Brain microvascular endothelial cell (primary cell): ENCODE measurements at regions not wholly inside any gene's neighbourhood (a gene's known extent, or its start where the extent isn't known, plus 50 kb on each side); places are given as distances from the start of the nearest gene placed in this dataset.

ENCODE experiments used
- DNase-seq: peaks from one replicate; pipeline ENCODE4 v3.0.0-alpha.2; 2020
- H3K27ac ChIP-seq: fragments of 250-450 bp; sonication (Bioruptor Pico); 2 replicates; pipeline ENCODE4 v1.5.1; 2020; ENCODE audit warnings: mild to moderate bottlenecking, moderate library complexity
- H3K27me3 ChIP-seq: fragments of 250-450 bp; sonication (Bioruptor Pico); replicated peaks from 2 replicates; pipeline ENCODE4 v1.5.1; 2020; ENCODE audit warnings: mild to moderate bottlenecking
- H3K36me3 ChIP-seq: fragments of 250-450 bp; sonication (Bioruptor Pico); replicated peaks from 2 replicates; pipeline ENCODE4 v1.5.1; 2020; ENCODE audit warnings: mild to moderate bottlenecking
- H3K4me3 ChIP-seq: 2 replicates; pipeline ENCODE4 v1.5.1; 2011; ENCODE audit warnings: low read depth, mild to moderate bottlenecking, control low read depth, low read length, moderate library complexity
- CTCF ChIP-seq: IDR thresholded peaks from 2 replicates; pipeline ENCODE4 v1.5.1; 2011; ENCODE audit warnings: low read depth, mild to moderate bottlenecking, moderate library complexity, low read length, control low read depth, inconsistent platforms; ENCODE audit errors: missing control alignments
- in situ Hi-C: cut with HindIII; loops from 2 replicates; pipeline ENCODE4 v1.10.0; 2017; ENCODE audit warnings: low sequenced_read_pairs, low pct_ligation_motif_present

GRCh38 chr18:45175511-45175910 lies 439.8 kb upstream of the SLC14A2 start:
- Histone ChIP-seq H3K4me3 (no peak overlapping the region), H3K27me3 (no peaks in the 10 kb centered on the region), H3K36me3 (no peaks in the 10 kb centered on the region), H3K27ac (no peak overlapping the region)
- TF ChIP-seq CTCF = no peak
- in situ Hi-C loops = no loop called here
- no peak for DNase-seq

DNA sequence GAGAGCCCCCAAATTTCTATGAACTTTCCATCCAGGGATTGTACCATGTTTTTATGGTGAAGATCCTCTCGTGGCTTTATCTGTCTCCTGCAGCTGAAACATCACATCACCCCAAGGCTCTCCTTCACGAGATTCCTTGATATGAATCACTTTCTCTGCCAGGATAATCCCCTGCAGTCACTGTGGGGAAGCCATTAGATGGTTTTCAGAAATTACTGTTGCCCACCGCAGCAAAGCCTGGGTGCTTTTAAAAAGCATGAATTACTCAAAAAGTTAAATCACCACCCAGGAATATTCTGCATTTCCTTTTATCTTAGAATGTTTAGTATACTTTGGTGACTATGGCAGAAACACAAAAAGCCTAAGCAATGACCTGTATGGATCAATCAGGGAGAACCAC lies 428.4 kb upstream of the SLC14A2 start:
- no peak for DNase-seq
- Histone ChIP-seq H3K27me3 (no peaks in the 10 kb centered on the region), H3K27ac (no peak overlapping the region), H3K4me3 (no peak overlapping the region), H3K36me3 (no peaks in the 10 kb centered on the region)
- TF ChIP-seq CTCF = no peak
- in situ Hi-C loops = no loop called here

- in situ Hi-C loops = no loop called here
- no peak overlapping the region for H3K27ac ChIP-seq
- no peak overlapping the region for H3K4me3 ChIP-seq
- no peaks in the 10 kb centered on the region for H3K36me3 ChIP-seq
- TF ChIP-seq CTCF = no peak
- no peak for DNase-seq
- no peaks in the 10 kb centered on the region for H3K27me3 ChIP-seq
Measured at GRCh38 chr18:45191795-45192194, 423.5 kb upstream of the SLC14A2 start.

GRCh38 chr18:45197526-45197970 lies 417.7 kb upstream of the SLC14A2 start:
- DNase-seq = peak; percentile 10
- no peaks in the 10 kb centered on the region for H3K36me3 ChIP-seq
- H3K4me3 ChIP-seq = no peak overlapping the region
- H3K27me3 ChIP-seq = no peaks in the 10 kb centered on the region
- H3K27ac ChIP-seq = no peak overlapping the region
- in situ Hi-C loops = no loop called here
- TF ChIP-seq CTCF = no peak

DNA sequence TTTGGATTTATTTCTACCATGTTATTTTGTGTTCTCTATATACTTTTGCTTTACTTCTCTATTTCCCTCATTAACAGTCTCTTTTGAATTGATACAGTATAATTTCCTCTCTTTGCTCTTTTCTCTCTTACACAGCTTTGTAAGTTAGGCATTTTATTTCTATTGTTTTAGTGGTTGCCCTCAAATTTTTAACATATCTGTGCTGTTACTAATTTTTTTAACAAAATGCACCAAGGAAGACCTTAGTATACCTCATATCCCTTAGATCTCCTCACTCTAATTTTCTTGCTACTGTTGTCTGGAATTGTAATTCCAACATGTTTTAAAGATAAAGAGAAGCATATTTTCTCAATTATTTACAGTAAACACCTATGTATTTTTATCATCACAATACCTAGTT lies 416.8 kb upstream of the SLC14A2 start:
- Histone ChIP-seq H3K27ac (no peak overlapping the region), H3K27me3 (no peaks in the 10 kb centered on the region), H3K4me3 (no peak overlapping the region), H3K36me3 (no peaks in the 10 kb centered on the region)
- in situ Hi-C loops = no loop called here
- no peak for DNase-seq
- no peak for TF ChIP-seq CTCF

DNA sequence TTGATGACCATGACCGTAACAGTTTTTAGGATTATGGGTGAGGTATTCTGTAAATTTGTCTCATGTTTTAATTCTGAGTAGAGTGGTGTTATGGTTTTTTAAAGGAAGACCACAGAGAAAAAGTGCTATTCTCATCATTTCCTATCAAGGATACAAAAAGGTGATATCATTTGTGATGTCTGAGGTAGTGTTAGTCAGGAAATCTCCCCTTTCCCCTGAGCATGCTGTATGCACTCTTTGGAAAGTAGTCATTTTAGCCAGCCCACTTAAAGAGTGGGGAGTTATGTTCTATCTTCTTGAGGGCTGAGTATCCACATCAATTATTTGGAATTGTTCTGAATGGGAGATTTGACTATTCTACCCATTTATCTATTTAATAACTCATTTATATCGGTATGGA lies 414.2 kb upstream of the SLC14A2 start:
- Histone ChIP-seq H3K4me3 (no peak overlapping the region), H3K27ac (no peak overlapping the region), H3K36me3 (no peaks in the 10 kb centered on the region), H3K27me3 (no peaks in the 10 kb centered on the region)
- DNase-seq = no peak
- no peak for TF ChIP-seq CTCF
- in situ Hi-C loops = no loop called here
